HEK293 (cell line): ENCODE measurements at regions not wholly inside any gene's neighbourhood (a gene's known extent, or its start where the extent isn't known, plus 50 kb on each side); places are given as distances from the start of the nearest gene placed in this dataset.

Experiments used
- REPIN1 ChIP-seq: fragments of 450-650 bp; formaldehyde crosslinking; IDR thresholded peaks from 2 replicates; pipeline ENCODE4 v1.5.1; 2017; ENCODE audit warnings: missing biosample characterization, missing genetic modification characterization, low read depth
- SETDB1 ChIP-seq: IDR thresholded peaks from one replicate; pipeline ENCODE4 v1.6.1; 2017; ENCODE audit warnings: mild to moderate bottlenecking, low read length, moderate library complexity, mixed read lengths; ENCODE audit not compliant: insufficient read length
- SP2 ChIP-seq: fragments of 450-650 bp; formaldehyde crosslinking; IDR thresholded peaks from 2 replicates; pipeline ENCODE4 v1.5.1; 2016; ENCODE audit warnings: missing biosample characterization, missing genetic modification characterization
- ZNF449 ChIP-seq: fragments of 450-650 bp; formaldehyde crosslinking; IDR thresholded peaks from 2 replicates; pipeline ENCODE4 v1.5.1; 2017; ENCODE audit warnings: missing biosample characterization, mild to moderate bottlenecking, missing genetic modification characterization, moderate library complexity
- ZNF473 ChIP-seq: fragments of 450-650 bp; formaldehyde crosslinking; IDR thresholded peaks from 2 replicates; pipeline ENCODE4 v1.5.1; 2017; ENCODE audit warnings: missing biosample characterization, missing genetic modification characterization
- ZNF548 ChIP-seq: fragments of 450-650 bp; formaldehyde crosslinking; IDR thresholded peaks from 2 replicates; pipeline ENCODE4 v1.5.1; 2016; ENCODE audit warnings: missing biosample characterization, missing genetic modification characterization
- ZNF561 ChIP-seq: fragments of 450-650 bp; IDR thresholded peaks from 2 replicates; pipeline ENCODE4 v1.5.1; 2018; ENCODE audit warnings: missing biosample characterization, missing genetic modification characterization, borderline replicate concordance
- ZNF623 ChIP-seq: fragments of 450-650 bp; formaldehyde crosslinking; IDR thresholded peaks from 2 replicates; pipeline ENCODE4 v1.5.1; 2016; ENCODE audit warnings: missing biosample characterization, missing genetic modification characterization
- TF ChIP-seq, protein P1 (sequence below): fragments of 450-650 bp; formaldehyde crosslinking; IDR thresholded peaks from 2 replicates; pipeline ENCODE4 v1.5.1; 2016; ENCODE audit warnings: missing biosample characterization, missing genetic modification characterization

- TF ChIP-seq ZNF473, result no peak
- no peak for TF ChIP-seq REPIN1 (tag by site-specific recombination)
- no peak for TF ChIP-seq ZNF561 (tag by site-specific recombination)
- no peak for TF ChIP-seq SP2 (tag by site-specific recombination)
- TF ChIP-seq ZNF449 (tag by site-specific recombination), result no peak
- TF ChIP-seq ZNF623 (tag by site-specific recombination), result no peak
- TF ChIP-seq ZNF548 (tag by site-specific recombination), result no peak
- TF ChIP-seq, protein P1, sequence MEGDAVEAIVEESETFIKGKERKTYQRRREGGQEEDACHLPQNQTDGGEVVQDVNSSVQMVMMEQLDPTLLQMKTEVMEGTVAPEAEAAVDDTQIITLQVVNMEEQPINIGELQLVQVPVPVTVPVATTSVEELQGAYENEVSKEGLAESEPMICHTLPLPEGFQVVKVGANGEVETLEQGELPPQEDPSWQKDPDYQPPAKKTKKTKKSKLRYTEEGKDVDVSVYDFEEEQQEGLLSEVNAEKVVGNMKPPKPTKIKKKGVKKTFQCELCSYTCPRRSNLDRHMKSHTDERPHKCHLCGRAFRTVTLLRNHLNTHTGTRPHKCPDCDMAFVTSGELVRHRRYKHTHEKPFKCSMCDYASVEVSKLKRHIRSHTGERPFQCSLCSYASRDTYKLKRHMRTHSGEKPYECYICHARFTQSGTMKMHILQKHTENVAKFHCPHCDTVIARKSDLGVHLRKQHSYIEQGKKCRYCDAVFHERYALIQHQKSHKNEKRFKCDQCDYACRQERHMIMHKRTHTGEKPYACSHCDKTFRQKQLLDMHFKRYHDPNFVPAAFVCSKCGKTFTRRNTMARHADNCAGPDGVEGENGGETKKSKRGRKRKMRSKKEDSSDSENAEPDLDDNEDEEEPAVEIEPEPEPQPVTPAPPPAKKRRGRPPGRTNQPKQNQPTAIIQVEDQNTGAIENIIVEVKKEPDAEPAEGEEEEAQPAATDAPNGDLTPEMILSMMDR, result no peak
- no peak for TF ChIP-seq SETDB1
Observed at GRCh38 chr3:135779024-135779423, 186.5 kb upstream of the PPP2R3A start.
